AG20443 (cell line): ENCODE measurements at regions not wholly inside any gene's neighbourhood (a gene's known extent, or its start where the extent isn't known, plus 50 kb on each side); places are given as distances from the start of the nearest gene placed in this dataset.

Source experiments
- DNase-seq: peaks from one replicate; pipeline ENCODE4 v3.0.0; 2012; ENCODE audit warnings: low spot score, mixed read lengths

DNA sequence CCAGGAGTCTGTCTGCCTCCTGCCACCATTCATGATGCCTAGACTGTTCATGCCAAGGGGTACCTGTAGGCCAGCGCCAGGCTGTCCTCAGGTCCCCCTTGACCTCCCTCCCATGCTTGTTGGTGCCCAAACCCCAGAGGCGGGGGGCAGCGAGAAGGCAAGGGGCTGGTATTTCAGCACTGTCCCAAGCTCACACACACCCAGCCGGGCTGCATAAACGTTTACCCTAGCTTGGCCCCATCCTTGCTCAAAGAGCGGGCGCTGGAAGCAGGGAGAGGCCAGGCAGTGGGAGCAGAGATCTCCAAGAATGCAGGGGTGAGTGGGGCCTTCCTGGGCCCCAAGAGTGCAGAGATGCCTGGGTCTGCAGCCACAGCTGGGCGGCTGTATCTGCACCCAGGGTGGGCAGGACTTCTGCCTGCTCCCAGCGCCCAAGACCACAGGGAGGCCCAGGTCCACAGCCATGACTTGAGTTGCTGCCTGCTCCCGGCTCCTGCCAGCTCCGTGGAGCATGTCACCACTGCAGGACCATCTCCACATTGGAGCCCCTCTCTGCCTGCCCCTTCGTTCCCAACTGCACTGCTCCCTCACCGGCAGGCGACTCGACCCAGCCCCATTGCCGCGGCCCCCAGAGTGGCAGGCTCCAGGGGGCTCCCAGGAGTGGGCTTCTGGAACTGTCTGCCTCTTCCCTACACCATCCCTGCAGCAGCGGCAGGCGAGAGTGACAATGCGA is 616.6 kb downstream of the METTL4 start:
- no peak for DNase-seq

DNA sequence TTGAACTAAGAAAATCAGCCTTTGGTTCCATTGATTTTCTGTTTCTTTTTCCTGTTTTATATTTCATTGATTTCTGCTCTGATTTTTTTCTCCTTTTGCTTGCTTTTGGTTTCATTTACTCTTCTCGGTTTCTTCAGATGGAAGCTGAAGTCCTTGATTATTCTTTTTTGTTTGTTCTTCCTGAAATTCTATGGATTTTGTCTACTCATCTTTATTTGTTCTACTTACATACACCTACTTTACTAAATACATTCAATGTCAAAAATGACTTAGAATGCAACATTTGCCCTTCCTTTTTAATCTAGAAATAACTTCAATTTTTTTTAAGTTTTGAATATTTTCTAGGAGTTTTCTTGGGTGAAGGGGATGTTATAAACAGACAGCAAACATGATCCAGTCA is 612.5 kb downstream of the METTL4 start:
- DNase-seq = no peak

DNA sequence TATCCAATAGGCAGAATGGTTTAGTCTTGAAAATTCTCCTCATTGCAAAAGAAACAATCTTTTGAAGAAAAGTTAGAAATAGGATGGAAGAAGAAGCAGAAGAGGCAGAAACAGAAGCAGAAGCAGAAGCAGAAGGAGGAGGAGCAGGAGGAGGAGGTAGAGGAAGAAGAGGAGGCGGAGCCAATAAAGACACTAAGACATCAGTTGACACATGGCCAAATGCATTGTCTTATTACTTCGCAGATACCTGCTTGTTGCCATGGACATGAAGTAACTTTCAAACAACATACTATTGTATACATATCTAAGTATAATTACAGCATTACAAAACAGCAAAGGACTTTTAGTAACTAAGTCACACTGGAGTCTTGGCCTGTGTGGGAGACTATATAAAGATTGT is 606.3 kb downstream of the METTL4 start:
- no peak for DNase-seq

DNA sequence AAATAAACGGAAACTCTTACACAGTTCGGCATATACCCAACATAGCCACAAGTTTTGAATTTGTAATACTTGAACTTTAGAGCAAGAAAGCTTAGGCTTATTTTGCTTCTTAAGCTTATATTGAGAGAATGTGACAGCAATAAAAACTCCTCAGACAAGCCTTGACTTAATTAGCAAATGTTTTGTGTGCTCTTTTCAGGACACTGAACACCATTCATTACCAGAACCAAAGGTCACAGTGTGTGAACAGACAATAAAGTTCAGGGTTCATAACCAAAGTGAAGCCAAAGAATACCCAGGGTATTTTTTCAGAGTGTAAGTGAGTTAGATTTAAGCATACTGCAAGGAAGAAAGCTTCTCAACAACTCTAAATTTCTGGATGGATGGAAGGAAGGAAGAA is 605.8 kb downstream of the METTL4 start:
- DNase-seq = no peak

DNA sequence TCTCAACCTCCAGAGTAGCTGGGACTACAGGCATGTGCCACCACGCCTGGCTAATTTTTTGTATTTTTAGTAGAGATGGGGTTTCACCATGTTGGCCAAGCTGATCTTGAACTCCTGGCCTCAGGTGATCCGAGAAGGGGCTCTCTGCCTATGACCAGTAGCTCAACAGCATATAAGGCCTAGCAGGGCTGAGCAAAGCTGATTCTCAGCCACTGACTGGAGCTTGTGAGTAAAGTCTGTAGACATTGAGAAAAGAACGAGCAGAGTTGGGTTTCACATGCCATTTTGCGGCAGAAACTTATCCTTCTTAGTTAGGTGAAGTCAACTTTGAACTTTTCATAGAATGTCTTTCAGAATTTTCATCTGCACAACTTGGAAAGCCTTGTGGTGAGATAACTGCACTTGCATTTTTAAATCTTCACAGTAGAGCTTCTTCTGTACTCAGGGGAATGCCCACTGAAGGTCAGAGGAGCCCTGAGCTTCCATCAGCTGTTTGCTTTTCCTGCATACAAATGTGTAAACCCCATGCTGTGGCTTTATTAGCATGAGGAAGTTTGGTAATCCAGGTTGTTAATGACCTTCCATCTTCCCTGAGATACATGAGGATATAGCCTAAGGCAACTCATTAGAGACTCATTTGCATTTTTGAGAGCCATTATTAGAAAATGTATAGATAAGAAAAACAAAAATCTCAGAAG is 602.4 kb downstream of the METTL4 start:
- no peak for DNase-seq

DNA sequence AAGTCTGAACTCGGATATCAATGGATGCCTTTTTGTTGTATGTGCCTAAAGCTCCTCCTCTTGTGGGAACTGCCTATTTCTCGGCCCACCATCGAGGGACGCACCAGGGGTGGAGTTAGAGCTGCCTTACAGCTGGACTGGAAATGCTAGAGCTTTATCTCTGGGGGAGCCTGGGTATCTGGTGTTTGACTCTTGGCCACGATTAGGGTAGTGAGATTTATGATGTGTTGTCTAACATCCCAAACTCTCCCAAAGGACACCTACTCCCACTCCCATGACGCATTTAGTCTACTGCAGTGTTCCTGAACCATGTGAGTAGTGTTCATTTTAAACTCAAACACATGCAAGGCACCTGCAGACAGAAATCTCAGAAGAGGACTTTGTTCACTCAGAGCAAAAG is 594.8 kb downstream of the METTL4 start:
- DNase-seq = no peak

DNA sequence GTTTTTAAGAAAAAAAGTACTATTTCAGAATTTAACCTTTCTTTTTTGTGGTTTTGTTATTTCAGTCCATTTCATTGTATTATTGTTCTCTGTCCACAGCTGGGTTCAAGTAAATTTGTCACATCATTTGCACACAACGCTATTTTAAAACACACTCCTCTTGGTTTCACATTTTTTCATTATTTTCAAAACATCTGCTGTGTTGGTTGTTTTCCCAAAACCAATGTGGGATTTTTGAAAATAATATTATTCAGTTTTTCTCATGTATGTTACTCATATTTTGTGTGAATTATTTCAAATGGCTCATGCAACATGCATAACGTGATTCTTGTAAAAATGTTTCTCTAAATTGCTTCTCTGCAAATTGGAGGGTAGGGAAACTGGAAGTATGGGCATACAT is 589.2 kb downstream of the METTL4 start:
- no peak for DNase-seq

DNA sequence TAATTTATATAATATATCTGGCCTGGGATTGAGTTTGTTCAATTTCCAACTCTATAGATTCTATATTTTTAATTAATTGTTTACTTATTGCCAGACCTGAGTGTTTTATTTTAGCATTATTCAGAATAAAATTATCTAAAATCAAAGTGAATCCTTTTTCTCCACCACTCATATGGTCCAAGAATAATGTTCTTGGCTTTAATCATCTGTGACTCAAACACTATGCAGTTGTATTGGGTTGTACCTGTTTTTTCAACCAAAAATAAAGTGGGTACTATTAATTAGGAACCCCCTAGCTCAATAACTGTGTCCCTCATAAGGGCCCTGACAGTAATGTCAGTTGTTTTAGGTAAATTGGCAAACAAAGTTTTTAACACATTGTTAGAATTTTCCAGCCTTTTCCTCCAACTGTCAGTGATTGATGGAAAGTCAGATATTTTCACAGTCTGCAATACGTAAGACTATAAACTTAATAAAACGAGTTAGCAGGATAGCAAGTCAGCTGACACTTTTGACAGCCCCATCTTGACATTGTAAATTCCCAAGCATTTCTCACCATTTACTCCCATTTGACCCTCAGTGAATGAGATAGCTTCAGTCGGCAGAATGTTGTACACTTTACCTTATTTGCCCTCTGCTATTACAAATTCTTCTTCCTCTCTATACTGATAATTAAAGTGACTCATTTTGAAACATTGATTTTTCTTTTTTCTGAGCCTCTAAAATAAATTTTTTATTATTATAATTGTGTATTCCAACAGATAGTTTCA is 587.4 kb downstream of the METTL4 start:
- no peak for DNase-seq

DNA sequence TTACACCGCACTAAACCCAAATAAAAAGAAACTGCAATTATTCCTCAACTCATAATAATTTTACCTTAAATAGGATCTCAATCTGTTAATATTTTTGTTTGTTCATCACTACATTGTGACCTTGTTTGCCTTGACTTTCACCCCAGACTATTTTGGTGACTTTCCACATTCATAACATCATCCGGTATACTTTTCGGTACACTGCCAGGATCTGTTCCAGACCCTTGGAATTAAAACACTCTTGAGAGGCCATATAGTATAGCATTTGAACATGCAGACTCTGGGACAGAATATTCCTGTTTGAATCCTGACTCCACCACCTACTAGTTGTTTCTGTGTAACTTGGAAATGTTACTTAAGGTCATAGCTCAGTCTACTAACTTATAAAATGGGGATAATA is 577.4 kb downstream of the METTL4 start:
- DNase-seq = no peak

DNA sequence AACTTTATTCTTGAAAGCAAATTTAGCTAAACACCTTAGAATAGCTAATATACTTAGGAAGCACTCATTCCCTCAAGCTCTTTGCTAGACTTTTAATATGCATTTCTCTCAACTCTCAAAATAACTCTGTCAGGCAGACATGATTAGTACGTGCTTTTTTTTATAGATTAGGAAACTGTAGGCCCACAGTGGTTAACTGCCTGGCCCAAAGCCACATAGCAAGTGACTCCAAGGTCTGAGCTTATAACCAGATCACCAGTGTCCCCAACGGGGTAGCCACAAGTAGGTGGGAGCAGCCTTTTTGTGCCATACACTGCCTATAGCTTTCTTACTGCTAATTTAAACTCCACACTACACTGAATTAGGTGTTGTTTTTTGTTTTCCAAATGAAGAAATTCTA is 576.8 kb downstream of the METTL4 start:
- no peak for DNase-seq

DNA sequence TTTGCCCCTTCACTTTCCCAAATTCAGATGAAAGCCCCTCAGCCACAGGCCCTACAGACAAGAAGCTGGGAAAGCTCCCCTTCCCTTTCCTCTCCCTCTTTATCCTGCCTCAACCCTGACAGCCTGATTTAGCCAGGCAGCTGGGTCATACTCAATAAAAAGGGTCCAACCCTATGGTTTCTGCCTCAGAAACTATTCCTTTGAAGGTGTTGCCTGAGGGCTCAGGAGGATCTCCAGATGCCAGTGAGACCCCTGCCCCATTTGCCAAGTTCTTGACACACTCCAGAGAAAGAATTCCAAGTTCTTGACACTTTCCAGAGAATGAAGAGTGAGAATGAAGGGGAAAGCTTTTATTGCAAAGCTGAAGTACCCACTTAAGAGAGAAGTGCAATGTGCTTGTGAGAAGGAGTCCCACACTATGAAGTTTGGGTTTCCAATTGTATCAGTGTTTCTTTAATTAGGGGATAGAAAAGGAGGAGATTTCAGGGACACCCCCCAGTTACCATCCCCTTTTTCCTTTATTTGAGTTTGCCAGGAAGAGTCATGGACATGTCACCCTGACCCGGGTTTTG is 576.2 kb downstream of the METTL4 start:
- no peak for DNase-seq

DNA sequence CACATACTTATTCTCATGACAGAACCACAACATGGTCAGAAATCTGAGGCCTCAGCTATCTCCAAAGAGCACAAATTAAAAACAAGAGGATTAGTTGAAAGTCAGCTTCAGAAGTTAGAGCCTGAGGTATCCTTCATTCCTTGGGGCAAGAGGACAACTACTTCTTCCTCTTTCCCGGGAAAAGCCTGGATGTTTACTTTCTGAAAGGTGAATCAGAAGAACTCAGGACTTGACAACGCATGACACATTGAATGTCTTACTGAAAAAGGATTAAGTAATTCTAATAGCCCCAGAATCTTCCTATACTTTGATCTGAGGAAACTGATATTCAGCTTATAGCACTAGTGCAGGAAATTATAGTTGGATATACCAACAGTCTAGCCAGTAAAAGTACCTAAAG is 573.2 kb downstream of the METTL4 start:
- DNase-seq = no peak

DNA sequence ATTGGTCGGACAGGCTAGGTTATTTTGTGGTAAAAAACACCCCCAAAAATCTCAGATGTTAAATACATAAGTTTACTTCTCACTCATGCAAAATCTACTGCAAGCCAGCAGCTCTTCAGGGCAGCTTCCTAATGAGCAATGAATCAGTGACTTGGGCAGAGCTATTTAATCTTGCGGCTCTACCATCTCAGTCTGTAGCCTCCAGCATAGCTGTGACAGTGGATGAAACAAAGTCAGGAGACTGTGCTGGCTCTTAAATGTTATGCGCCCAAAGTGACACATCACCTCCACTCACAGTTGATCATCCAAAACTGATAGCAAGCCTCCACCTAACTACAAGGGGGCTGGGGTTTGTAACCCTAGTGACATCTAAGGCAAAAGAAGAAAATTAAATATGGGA is 571.9 kb downstream of the METTL4 start:
- no peak for DNase-seq

DNA sequence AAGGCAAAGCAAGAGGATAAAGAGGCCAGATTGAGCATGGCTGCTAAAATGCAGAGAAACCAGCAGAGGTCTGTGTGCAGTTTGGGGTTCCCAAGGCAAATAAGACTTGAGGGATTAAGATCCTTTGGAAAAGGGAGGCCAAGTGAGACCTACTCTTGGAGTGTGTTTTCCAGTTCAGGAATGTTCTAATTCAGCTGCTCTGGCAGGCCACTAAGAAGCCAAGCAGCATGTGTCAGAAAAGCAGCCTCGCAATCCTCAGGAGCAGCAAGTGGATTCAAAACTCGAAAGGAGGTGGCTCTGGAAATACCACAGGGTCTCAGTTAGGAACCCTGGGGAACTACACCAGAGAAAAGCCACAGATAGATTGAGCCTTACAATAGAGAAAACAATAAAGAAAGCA is 569.2 kb downstream of the METTL4 start:
- no peak for DNase-seq

DNA sequence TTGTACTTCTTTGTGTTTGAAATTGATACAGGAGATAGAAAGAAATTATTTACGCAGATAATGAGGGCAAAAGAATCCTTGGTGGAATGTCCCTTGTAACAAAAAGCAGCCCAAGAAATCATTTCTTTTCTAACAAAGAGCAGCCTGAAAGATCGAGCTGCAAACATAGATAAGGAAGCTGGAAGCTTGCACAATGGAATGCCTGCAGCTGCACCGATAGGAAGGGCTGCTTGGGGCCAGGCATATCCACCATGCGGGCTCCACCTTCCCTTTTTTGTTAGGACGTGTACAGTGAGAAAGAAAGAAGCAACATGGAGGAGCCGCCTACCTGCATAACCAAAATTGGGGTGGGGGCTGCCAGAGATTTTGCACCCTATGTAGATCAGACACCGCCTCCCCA is 568.7 kb downstream of the METTL4 start:
- no peak for DNase-seq

DNA sequence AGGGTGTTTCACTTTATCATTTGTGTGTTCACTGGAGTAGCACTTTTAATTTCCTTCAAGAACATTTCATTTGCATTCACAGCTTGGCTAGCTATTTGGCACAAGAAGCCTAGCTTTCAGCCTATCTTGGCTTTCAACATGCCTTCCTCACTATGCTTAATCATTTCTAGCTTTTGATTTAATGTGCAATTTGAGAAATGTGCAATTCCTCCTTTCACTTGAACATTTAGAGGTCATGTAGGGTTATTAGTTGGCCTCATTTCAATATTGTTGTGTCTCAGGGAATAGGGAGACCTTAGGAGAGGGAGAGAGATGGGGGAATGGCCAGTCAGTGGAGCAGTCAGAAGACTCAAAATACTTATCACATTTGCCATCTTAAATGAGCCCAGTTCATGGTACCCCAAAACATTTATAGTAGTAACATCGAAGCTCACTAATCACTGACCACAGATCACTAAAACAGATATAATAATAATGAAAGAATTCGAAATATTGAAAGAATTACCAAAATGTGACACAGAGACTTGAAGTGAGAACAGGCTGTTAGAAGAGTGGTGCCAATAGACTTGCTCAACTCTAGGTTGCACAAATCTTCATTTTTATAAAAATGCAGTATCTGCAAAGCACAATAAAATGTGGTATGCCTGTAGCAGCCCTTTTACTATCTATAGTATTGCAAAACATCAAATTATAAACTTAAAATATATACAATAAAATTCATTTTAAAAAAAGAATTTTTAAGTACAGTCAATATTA is 561.2 kb downstream of the METTL4 start:
- no peak for DNase-seq

DNA sequence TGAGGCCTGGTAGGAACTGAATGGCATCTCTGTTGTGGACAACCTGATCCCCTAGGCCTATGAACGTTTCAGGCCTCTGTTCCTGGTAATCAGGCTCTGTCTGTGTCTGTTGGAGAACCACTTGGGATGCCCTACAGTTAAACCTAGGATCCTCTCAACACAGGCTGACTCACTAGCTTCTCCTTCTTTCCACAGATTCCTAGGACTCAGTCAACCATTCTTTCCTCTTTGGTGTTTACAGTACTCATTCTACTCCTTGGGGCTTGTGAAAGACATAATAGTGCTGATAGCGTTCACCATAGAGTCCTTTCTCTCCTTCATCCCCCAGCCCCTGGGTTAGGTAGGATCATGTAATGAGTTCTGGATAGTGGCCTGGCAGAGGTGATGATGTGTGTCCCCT is 544.3 kb downstream of the METTL4 start:
- no peak for DNase-seq

DNA sequence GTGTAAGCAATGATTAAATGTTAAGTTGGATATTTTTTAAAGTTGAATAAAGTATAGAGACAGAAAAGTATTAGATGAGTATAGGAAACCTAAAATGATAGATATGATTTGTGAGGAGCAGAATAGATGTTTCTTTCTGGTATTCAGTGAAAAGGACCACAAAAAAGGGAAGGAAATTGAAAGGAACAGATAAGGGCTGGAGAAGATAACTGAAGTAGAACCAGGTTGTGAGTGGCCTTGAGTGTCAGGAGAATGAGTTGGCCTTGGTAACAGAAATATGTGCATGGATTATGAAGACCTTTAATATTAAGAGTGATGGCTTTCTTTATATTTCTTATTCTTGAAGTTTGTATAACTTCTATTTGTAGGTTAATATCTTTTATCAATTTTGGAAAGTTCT is 543.5 kb downstream of the METTL4 start:
- no peak for DNase-seq

DNA sequence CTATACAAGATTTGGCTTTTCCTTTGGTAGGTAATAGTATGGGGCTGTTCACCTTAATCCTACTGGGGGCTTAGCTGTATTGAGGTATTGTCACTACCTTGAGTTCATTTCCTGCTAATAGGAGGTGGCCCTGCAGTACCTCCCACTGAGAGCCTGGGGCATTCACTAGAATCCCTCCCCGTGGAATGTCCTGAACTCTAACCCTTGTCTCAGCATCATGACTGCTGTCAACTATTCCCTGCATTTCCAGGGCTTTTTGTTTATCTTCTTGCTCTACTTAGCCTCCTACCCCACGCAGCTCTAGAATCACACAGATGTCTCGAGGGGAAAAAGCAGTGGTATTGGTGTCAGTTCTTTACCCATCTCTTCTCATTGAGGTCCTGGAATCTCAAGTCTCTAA is 542.3 kb downstream of the METTL4 start:
- no peak for DNase-seq

DNA sequence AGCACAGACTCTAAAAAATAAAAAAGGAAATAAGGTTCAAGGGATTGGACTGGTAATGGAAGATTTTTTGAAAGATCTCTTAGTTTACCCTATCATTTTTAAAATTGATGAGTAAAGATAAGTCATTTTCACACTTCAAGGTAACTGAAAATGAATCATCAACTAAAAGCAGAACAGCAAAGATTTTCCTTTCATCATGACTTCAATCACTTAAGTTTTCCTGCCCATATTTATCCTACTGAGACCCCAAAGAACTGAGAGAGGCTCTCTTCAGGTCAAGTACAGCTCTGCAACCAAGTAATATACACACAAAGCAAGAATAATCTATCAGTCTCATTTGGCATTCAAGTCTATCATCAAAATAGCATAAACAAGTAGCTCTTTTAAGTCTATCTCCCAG is 540.7 kb downstream of the METTL4 start:
- DNase-seq = no peak

DNA sequence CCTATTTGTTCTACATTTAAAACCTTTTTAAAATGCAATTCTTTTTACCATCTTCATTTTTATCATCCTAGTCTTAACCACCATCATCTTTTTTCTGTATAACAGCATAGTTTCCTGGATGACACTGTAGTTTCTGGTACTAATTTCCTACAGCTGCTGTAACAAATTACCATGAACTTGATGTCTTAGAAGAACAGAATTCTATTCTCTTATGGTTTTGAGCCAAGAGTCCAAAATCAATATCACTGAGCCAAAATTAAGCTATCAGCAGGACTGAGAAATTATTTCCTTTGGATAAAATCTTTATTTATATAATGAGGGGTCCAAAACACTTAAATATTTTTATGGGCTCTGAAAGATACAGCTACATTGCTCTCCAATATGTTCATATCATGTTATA is 539.3 kb downstream of the METTL4 start:
- no peak for DNase-seq

DNA sequence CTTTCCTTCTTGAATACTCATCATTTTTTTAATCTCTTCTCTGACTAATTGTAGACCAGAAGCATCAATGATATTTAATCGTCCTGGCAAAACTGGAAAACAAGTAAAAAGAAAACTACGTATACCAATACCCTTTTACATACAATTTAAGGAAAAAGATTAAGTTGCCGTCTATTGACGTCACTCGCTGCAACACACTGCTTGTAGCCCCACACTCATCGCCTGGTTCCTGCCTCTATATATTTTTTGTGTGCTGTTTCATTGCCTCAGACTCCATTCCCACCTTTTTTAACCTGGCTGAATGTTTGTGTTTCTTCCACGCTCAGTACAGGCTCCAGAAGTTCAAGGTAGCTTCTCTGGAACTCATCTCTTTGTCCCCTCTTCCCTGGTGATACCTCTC is 536.2 kb downstream of the METTL4 start:
- no peak for DNase-seq
